Psoas muscle (tissue), 7 donors: ENCODE measurements at regions not wholly inside any gene's neighbourhood (a gene's known extent, or its start where the extent isn't known, plus 50 kb on each side); places are given as distances from the start of the nearest gene placed in this dataset.

Experiments used
- ATAC-seq, 4 donors: fragments of 200-7000 bp; cut with Tn5 transposase; one replicate each; pipeline ENCODE4 v1.9.1; 2020; ENCODE audit warnings: moderate library complexity in 3 of 4, mild to moderate bottlenecking in 2 of 4
- DNase-seq, 2 donors: peaks; one replicate each; pipeline ENCODE4 v3.0.0-alpha.2; 2020
- H3K27ac ChIP-seq: fragments of 200-600 bp; one replicate; pipeline ENCODE4 v1.8.0; 2022
- H3K27me3 ChIP-seq, 3 donors: fragments of 200-600 bp in 1 of 3; one replicate each; pipeline versions ENCODE4 v1.6.1 to v1.8.0; 2013 to 2022; ENCODE audit warnings: low read length in 2 of 3, mild to moderate bottlenecking in 2 of 3, moderate library complexity in 1 of 3; ENCODE audit not compliant: insufficient read depth in 3 of 3
- H3K36me3 ChIP-seq, 2 donors: fragments of 200-600 bp in 1 of 2; one replicate each; pipeline versions ENCODE4 v1.6.1 to v1.8.0; 2013 to 2022; ENCODE audit warnings: low read depth in 1 of 2, mild to moderate bottlenecking in 1 of 2, moderate library complexity in 1 of 2; ENCODE audit not compliant: insufficient read depth in 1 of 2
- H3K4me1 ChIP-seq: fragments of 200-600 bp; one replicate; pipeline ENCODE4 v1.8.0; 2022
- H3K4me3 ChIP-seq: fragments of 200-600 bp; one replicate; pipeline ENCODE4 v1.8.0; 2022; ENCODE audit warnings: mild to moderate bottlenecking
- H3K9me3 ChIP-seq: fragments of 200-600 bp; one replicate; pipeline ENCODE4 v1.8.0; 2022
- WGBS, 3 donors: extraction: QIAGEN DNeasy Blood & Tissue Kit; methylation state at CpG; one replicate each; pipeline versions ENCODE4 v1.1.6 to v1.1.7; 2013; 5-methylcytosine and 5-hydroxymethylcytosine counted together
- intact Hi-C, 2 donors: fragments of 100-400 bp; cut with DNase I; formaldehyde crosslinking; loops; one replicate each; pipeline versions ENCODE4 v1.11.0 to v1.14.2; 2022
- TF ChIP-seq, protein P1 (sequence below): fragments of 200-600 bp; IDR thresholded peaks from one replicate; pipeline ENCODE4 v1.8.0; 2022; ENCODE audit warnings: antibody characterized with exemption
- donor health status: healthy with polysubstance abuse.
- donor health status: DM: no; HTN: no; CAD: no; lungs with moderate emphysema.
- donor health status: Bipolar disorder and iron deficiency.
- donor health status: healthy.
- donor health status: DM: yes; HTN: yes; CAD: no.
- donor health status: DM: no; HTN: no; CAD: no.
- donor health status: DM: yes; HTN: yes; CAD: no.

DNA sequence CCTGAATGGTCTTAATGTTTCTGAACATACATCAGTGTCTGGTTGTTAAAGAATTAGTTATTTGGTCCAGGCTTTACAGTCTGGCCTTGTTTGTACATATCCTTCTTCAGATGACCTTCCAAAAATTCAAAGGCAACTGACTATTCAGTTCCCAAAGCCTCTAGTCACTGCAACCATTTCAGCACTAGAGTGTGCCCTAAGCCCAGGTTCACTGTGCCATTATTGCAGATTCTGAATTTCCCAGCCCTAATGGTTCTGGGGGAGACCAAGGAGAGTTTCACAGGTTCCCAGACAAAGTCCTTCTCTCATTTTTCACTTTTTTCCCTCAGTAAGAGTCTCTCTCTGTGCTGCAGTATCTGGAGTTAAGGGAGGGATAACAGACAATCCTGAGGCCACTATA, 235.8 kb downstream of the TRAM1L1 start:
- no peak for DNase-seq
- no peaks in the 10 kb centered on the region for H3K9me3 ChIP-seq
- no peaks in the 10 kb centered on the region for H3K36me3 ChIP-seq
- no peak overlapping the region for H3K4me3 ChIP-seq
- no peak for ATAC-seq
- TF ChIP-seq, protein P1, sequence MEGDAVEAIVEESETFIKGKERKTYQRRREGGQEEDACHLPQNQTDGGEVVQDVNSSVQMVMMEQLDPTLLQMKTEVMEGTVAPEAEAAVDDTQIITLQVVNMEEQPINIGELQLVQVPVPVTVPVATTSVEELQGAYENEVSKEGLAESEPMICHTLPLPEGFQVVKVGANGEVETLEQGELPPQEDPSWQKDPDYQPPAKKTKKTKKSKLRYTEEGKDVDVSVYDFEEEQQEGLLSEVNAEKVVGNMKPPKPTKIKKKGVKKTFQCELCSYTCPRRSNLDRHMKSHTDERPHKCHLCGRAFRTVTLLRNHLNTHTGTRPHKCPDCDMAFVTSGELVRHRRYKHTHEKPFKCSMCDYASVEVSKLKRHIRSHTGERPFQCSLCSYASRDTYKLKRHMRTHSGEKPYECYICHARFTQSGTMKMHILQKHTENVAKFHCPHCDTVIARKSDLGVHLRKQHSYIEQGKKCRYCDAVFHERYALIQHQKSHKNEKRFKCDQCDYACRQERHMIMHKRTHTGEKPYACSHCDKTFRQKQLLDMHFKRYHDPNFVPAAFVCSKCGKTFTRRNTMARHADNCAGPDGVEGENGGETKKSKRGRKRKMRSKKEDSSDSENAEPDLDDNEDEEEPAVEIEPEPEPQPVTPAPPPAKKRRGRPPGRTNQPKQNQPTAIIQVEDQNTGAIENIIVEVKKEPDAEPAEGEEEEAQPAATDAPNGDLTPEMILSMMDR, result no peak
- intact Hi-C loops, result no loop called here
- H3K27ac ChIP-seq, result no peak overlapping the region
- no peaks in the 10 kb centered on the region for H3K27me3 ChIP-seq
- H3K4me1 ChIP-seq, result no peaks in the 10 kb centered on the region

DNA sequence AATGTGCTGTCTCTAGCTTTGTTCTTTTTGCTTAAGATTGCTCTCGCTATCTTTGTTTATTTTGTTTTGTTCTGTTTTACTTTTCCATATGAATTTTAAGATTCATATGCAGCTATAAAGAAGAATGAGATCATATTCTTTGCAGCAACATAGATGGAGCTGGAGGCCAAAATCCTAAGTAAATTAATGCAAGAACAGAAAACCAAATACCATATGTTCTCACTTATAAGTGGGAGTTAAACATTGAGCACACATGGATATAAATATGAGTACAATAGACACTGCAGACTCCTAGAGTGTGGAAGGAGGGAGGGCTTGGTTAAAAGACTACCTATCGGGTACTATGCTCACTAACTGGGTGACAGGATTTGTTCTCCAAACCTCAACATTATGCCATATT, 237.8 kb downstream of the TRAM1L1 start:
- Histone ChIP-seq H3K27ac (no peak overlapping the region), H3K4me1 (no peaks in the 10 kb centered on the region), H3K27me3 (no peaks in the 10 kb centered on the region), H3K4me3 (no peak overlapping the region), H3K36me3 (no peaks in the 10 kb centered on the region), H3K9me3 (no peaks in the 10 kb centered on the region)
- DNase-seq, result no peak
- TF ChIP-seq, protein P1, result no peak
- ATAC-seq, result no peak
- 83 to 88% (median 87%) methylated on average over 2 of the region's 2 CpGs for WGBS, 3 donors
- intact Hi-C loops, result no loop called here

DNA sequence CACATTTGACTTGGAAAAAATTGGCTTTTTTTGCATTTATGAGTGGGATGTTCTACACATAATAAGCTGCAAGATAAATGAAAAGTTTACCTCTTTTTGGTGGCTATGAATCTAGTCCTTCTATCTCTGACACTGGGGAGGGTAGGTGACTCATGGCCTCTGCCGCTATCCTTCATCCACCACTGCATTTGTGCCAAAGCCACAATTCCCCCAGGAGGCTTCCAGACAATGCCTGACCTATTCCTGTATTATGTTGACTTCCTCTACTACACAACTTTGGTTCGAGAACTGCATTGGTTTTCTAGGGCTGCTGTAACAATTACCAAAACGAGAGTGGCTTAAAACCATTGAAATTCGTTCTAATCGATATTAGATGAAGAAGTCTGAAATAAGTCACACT, 245.6 kb downstream of the TRAM1L1 start:
- no peaks in the 10 kb centered on the region for H3K9me3 ChIP-seq
- 54 to 57% (median 54%) methylated on average over 5 of the region's 5 CpGs for WGBS, 3 donors
- no peaks in the 10 kb centered on the region for H3K27me3 ChIP-seq
- no peak overlapping the region for H3K27ac ChIP-seq
- no peak overlapping the region for H3K4me3 ChIP-seq
- TF ChIP-seq, protein P1, result no peak
- intact Hi-C loops, result no loop called here
- no peak for DNase-seq
- no peaks in the 10 kb centered on the region for H3K4me1 ChIP-seq
- no peak for ATAC-seq
- no peaks in the 10 kb centered on the region for H3K36me3 ChIP-seq

DNA sequence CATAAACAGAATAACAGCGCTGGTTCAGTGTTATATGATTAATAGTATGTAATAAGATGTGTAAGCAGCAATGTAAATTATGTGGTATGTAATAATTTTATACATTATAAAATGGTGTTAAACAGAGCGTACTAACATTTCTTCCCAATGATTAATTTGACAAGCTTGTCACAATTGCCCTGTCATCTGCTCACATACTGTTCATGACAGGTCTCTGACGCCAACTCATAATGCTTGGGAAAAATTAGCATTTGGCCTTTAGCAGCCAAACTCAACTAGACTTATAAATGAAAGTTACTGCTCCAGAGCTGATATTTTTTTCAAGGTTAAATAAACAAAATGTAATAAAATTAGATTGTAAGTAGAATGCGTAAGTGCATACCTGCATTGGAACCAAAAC, 246.8 kb downstream of the TRAM1L1 start:
- no peaks in the 10 kb centered on the region for H3K36me3 ChIP-seq
- no peak for ATAC-seq

DNA sequence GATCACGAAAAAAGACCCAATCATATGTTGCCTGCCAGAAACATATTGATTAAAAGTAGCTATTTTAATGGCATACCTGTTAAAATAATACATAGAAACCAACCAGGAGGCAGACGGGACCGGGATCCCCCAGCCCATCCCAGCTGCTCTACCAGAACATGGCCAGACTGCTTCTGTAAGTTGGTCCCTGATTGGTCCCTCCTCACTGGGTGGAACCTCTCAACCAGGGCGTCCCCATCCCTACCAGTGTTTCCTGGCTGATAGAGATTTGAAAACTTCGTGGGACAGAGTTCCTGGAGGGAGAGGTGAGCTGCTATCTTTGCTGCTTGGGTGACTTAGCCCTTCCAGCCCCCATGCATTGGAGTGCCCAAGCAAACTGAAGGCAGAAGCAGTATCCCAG, 256.2 kb downstream of the TRAM1L1 start:
- ATAC-seq, result no peak
- Histone ChIP-seq H3K9me3 (no peaks in the 10 kb centered on the region), H3K4me1 (no peaks in the 10 kb centered on the region), H3K4me3 (no peak overlapping the region), H3K27me3 (no peaks in the 10 kb centered on the region), H3K36me3 (no peaks in the 10 kb centered on the region), H3K27ac (no peak overlapping the region)
- intact Hi-C loops, result no loop called here
- DNase-seq, result no peak
- 74 to 79% (median 76%) methylated on average over 5 of the region's 5 CpGs for WGBS, 3 donors
- TF ChIP-seq, protein P1, result no peak

More for the DNA sequence above, 246.8 kb downstream of the TRAM1L1 start:
- no peaks in the 10 kb centered on the region for H3K9me3 ChIP-seq
- no peaks in the 10 kb centered on the region for H3K27me3 ChIP-seq
- H3K4me3 ChIP-seq, result no peak overlapping the region
- WGBS, 3 donors, result 82 to 87% (median 86%) methylated on average over 4 of the region's 4 CpGs
- H3K27ac ChIP-seq, result no peak overlapping the region
- H3K4me1 ChIP-seq, result no peaks in the 10 kb centered on the region
- DNase-seq, result no peak
- intact Hi-C loops, result no loop called here
- TF ChIP-seq, protein P1, result no peak
